NCI-H82 treated with DMSO at 0.1 percent for 48 hours (cell line): ENCODE measurements at regions not wholly inside any gene's neighbourhood (a gene's known extent, or its start where the extent isn't known, plus 50 kb on each side); places are given as distances from the start of the nearest gene placed in this dataset.

ENCODE experiments used
- DNase-seq: peaks from one replicate; lab custom pipeline; 2025; ENCODE audit not compliant: unreplicated experiment; lab: John Stamatoyannopoulos, UW

GRCh38 chr4:15226203-15226602 is 201.6 kb upstream of the C1QTNF7 start:
- no peak for DNase-seq

- DNase-seq, result peak; percentile 5
These were observed 196.4 kb upstream of the C1QTNF7 start for GRCh38 chr4:15231265-15232091.

- no peak for DNase-seq
These were observed 195.2 kb upstream of the C1QTNF7 start for GRCh38 chr4:15232366-15233263.

GRCh38 chr4:15233264-15233597 is 194.6 kb upstream of the C1QTNF7 start:
- no peak for DNase-seq

- DNase-seq, result no peak
These were observed 194.2 kb upstream of the C1QTNF7 start for GRCh38 chr4:15233626-15234025.

- DNase-seq, result no peak
These were observed 193.5 kb upstream of the C1QTNF7 start for GRCh38 chr4:15234116-15234855.

- DNase-seq, result no peak
These were observed 193.0 kb upstream of the C1QTNF7 start for GRCh38 chr4:15234856-15235126.

GRCh38 chr4:15235135-15235534 is 192.7 kb upstream of the C1QTNF7 start:
- DNase-seq, result no peak

- DNase-seq, result no peak
These were observed 190.1 kb upstream of the C1QTNF7 start for GRCh38 chr4:15237648-15238230.

GRCh38 chr4:15238720-15239119 is 189.1 kb upstream of the C1QTNF7 start:
- no peak for DNase-seq

GRCh38 chr4:15239866-15240265 is 188.0 kb upstream of the C1QTNF7 start:
- no peak for DNase-seq

- no peak for DNase-seq
These were observed 187.1 kb upstream of the C1QTNF7 start for GRCh38 chr4:15240764-15241163.

- no peak for DNase-seq
These were observed 185.8 kb upstream of the C1QTNF7 start for GRCh38 chr4:15242021-15242420.

- DNase-seq, result no peak
These were observed 183.5 kb upstream of the C1QTNF7 start for GRCh38 chr4:15244354-15244753.

GRCh38 chr4:15245006-15245530 is 182.8 kb upstream of the C1QTNF7 start:
- DNase-seq, result no peak

- no peak for DNase-seq
These were observed 177.8 kb upstream of the C1QTNF7 start for GRCh38 chr4:15250021-15250441.

- no peak for DNase-seq
These were observed 174.5 kb upstream of the C1QTNF7 start for GRCh38 chr4:15253349-15253748.

- DNase-seq, result no peak
These were observed 173.5 kb upstream of the C1QTNF7 start for GRCh38 chr4:15254236-15254880.

GRCh38 chr4:15255537-15255936 is 172.3 kb upstream of the C1QTNF7 start:
- DNase-seq, result no peak

GRCh38 chr4:15260758-15261157 is 167.1 kb upstream of the C1QTNF7 start:
- DNase-seq, result no peak

GRCh38 chr4:15262396-15262795 is 165.4 kb upstream of the C1QTNF7 start:
- DNase-seq, result no peak
